Endothelial cell of umbilical vein (primary cell): ENCODE measurements at regions not wholly inside any gene's neighbourhood (a gene's known extent, or its start where the extent isn't known, plus 50 kb on each side); places are given as distances from the start of the nearest gene placed in this dataset.

Source experiments
- BruUV-seq: library from RNA; stranded (reverse); fragments of 400-500 nt; replicated peaks from 2 replicates; lab custom pipeline; 2021; lab: Mats Ljungman, UMichigan
- CTCF ChIA-PET: fragments of 300-600, 350-600 bp; sonication (Branson Sonifier 250); formaldehyde crosslinking; loops from one replicate; lab custom pipeline; 2021; ENCODE audit warnings: antibody characterized with exemption, inconsistent platforms; lab: Charles Lee
- POLR2A ChIA-PET: fragments of 300-600, 350-600 bp; sonication (Branson Sonifier 250); formaldehyde crosslinking; loops from one replicate; lab custom pipeline; 2021; ENCODE audit warnings: antibody characterized with exemption, inconsistent platforms; lab: Charles Lee
- DNase-seq: peaks from one replicate; pipeline ENCODE4 v3.0.0-alpha.2; 2011; ENCODE audit warnings: low read depth, low spot score
- FAIRE-seq: peaks from 2 replicates; lab custom pipeline; 2011; peaks lifted over from hg19 to GRCh38; lab: Jason Lieb, UNC
- H2AFZ ChIP-seq: 2 replicates; pipeline ENCODE4 v1.6.0; 2012; ENCODE audit warnings: low read depth, low read length, control low read depth, inconsistent platforms
- H3K27ac ChIP-seq: 2 replicates; pipeline ENCODE4 v1.5.1; 2011; ENCODE audit warnings: low read depth, mild to moderate bottlenecking, control low read depth, low read length, moderate library complexity; ENCODE audit not compliant: insufficient read depth
- H3K27me3 ChIP-seq, 2 experiments: 2 replicates each; pipeline versions ENCODE4 v1.6.0 to v1.6.1; 2011; ENCODE audit warnings: low read length in 2 of 2, mixed read lengths in 1 of 2; ENCODE audit not compliant: control insufficient read depth in 2 of 2, insufficient read depth in 2 of 2
- H3K36me3 ChIP-seq, 2 experiments: 2 replicates in 1 of 2; 3 replicates in 1 of 2; pipeline ENCODE4 v1.5.1; 2011; ENCODE audit warnings: low read length in 2 of 2, mild to moderate bottlenecking in 1 of 2, moderate library complexity in 1 of 2; ENCODE audit not compliant: control insufficient read depth in 2 of 2, insufficient read depth in 2 of 2; ENCODE audit errors: extremely low read depth in 1 of 2
- H3K4me1 ChIP-seq: 3 replicates; pipeline ENCODE4 v1.5.1; 2011; ENCODE audit warnings: mild to moderate bottlenecking, low read length; ENCODE audit not compliant: control insufficient read depth, insufficient read depth; ENCODE audit errors: extremely low read depth
- H3K4me2 ChIP-seq: 2 replicates; pipeline ENCODE4 v1.6.1; 2011; ENCODE audit warnings: low read length, control low read depth, mixed read lengths; ENCODE audit not compliant: insufficient read depth
- H3K4me3 ChIP-seq, 3 experiments: fragments of 200-600 bp in 1 of 3; sonication (generic), shearing (Covaris generic) in 1 of 3; replicated peaks in 1 of 3; 2 replicates each; pipeline ENCODE4 v1.5.1; 2011 to 2016; ENCODE audit warnings: control low read depth in 3 of 3, low read length in 3 of 3, mild to moderate bottlenecking in 2 of 3, inconsistent platforms in 1 of 3, low read depth in 1 of 3, moderate library complexity in 1 of 3; ENCODE audit not compliant: insufficient read depth in 1 of 3
- H3K79me2 ChIP-seq: 2 replicates; pipeline ENCODE4 v1.6.0; 2012; ENCODE audit warnings: low read length, inconsistent platforms; ENCODE audit not compliant: control insufficient read depth, insufficient read depth
- H3K9ac ChIP-seq: replicated peaks from 2 replicates; pipeline ENCODE3; 2011; ENCODE audit warnings: low read length, control low read depth; ENCODE audit not compliant: insufficient read depth; ENCODE audit errors: extremely low read depth
- H3K9me1 ChIP-seq: replicated peaks from 3 replicates; pipeline ENCODE4 v1.6.0; 2011; ENCODE audit warnings: mild to moderate bottlenecking, low read length; ENCODE audit not compliant: control insufficient read depth, insufficient read depth; ENCODE audit errors: extremely low read depth
- H3K9me3 ChIP-seq: replicated peaks from 2 replicates; pipeline ENCODE4 v1.5.1; 2012; ENCODE audit warnings: low read length, inconsistent platforms; ENCODE audit not compliant: control insufficient read depth, insufficient read depth
- H4K20me1 ChIP-seq: replicated peaks from 2 replicates; pipeline ENCODE3; 2011; ENCODE audit warnings: mild to moderate bottlenecking, low read length; ENCODE audit not compliant: control insufficient read depth, insufficient read depth; ENCODE audit errors: extremely low read depth
- CTCF ChIP-seq, 2 donors: IDR thresholded peaks; 1 replicate in 1 of 2; 2 replicates in 1 of 2; pipeline ENCODE4 v1.5.1; 2011; ENCODE audit warnings: low read length in 2 of 2, mild to moderate bottlenecking in 2 of 2, moderate library complexity in 2 of 2, control low read depth in 1 of 2, inconsistent platforms in 1 of 2, low read depth in 1 of 2; ENCODE audit not compliant: insufficient read depth in 1 of 2; ENCODE audit errors: extremely low read depth in 1 of 2
- EZH2 ChIP-seq: IDR thresholded peaks from 2 replicates; pipeline ENCODE4 v1.6.1; 2012; ENCODE audit warnings: borderline replicate concordance, low read depth, mild to moderate bottlenecking, moderate library complexity, low read length, inconsistent platforms; ENCODE audit not compliant: severe bottlenecking
- FOS ChIP-seq: IDR thresholded peaks from 2 replicates; pipeline ENCODE4 v1.6.1; 2011; ENCODE audit warnings: mild to moderate bottlenecking, low read length, moderate library complexity, borderline replicate concordance; ENCODE audit not compliant: insufficient read depth
- GATA2 ChIP-seq: IDR thresholded peaks from 2 replicates; pipeline ENCODE4 v1.7.0; 2011; ENCODE audit warnings: low read depth, mild to moderate bottlenecking, moderate library complexity, mixed read lengths, low read length; ENCODE audit not compliant: insufficient read length, insufficient read depth
- JUN ChIP-seq: IDR thresholded peaks from 2 replicates; pipeline ENCODE4 v1.6.1; 2011; ENCODE audit warnings: borderline replicate concordance, low read depth; ENCODE audit not compliant: insufficient read length, insufficient read depth
- MAX ChIP-seq: IDR thresholded peaks from 2 replicates; pipeline ENCODE4 v1.6.1; 2011; ENCODE audit not compliant: insufficient read depth, insufficient read length
- MYC ChIP-seq: IDR thresholded peaks from one replicate; pipeline ENCODE4 v1.6.1; 2011; ENCODE audit warnings: mild to moderate bottlenecking, low read depth, low read length
- POLR2A ChIP-seq: IDR thresholded peaks from 2 replicates; pipeline ENCODE4 v1.6.1; 2012; ENCODE audit warnings: low read depth, mild to moderate bottlenecking, control low read depth, low read length
- POLR2AphosphoS5 ChIP-seq: IDR thresholded peaks from 2 replicates; pipeline ENCODE4 v1.6.1; 2012; ENCODE audit warnings: low read depth, mild to moderate bottlenecking, control low read depth, low read length, moderate library complexity; ENCODE audit not compliant: insufficient read depth
- dilution Hi-C: fragments of 300-500 bp; cut with MboI; formaldehyde crosslinking; loops from one replicate; pipeline ENCODE4 v1.15.0; 2019; ENCODE audit warnings: low sequenced_read_pairs; ENCODE audit not compliant: extremely low pct_ligation_motif_present
- intact Hi-C: fragments of 100-400 bp; cut with micrococcal nuclease; formaldehyde crosslinking; loops from one replicate; pipeline ENCODE4 v1.10.0; 2022

- no TSS peak for BruUV-seq
Observed at GRCh38 chr2:887639-888038, 63.0 kb upstream of the SNTG2 start.

More at GRCh38 chr2:887639-888038, 63.0 kb upstream of the SNTG2 start:
- no peak overlapping the region for H3K4me3 ChIP-seq
- ChIA-PET POLR2A (no interaction called here), CTCF (no interaction called here)
- H3K9me3 ChIP-seq, result peaks cover 5% of the 10 kb centered on the region
- H3K4me2 ChIP-seq, result no peak overlapping the region
- intact Hi-C loops, result no loop called here
- H4K20me1 ChIP-seq, result no peaks in the 10 kb centered on the region
- no peak for DNase-seq
- dilution Hi-C loops, result no loop called here
- no peak for TF ChIP-seq JUN
- no peak for TF ChIP-seq FOS
- TF ChIP-seq POLR2A, result no peak
- TF ChIP-seq GATA2, result no peak
- TF ChIP-seq CTCF (IDR thresholded peaks at IDR 0.05; ENCODE audit: extremely low read depth in 1 of 2, insufficient read depth in 1 of 2, low read depth in 1 of 2, low read length in 2 of 2), result no peak
- TF ChIP-seq POLR2AphosphoS5, result no peak
- TF ChIP-seq EZH2, result no peak
- TF ChIP-seq MAX, result no peak
- TF ChIP-seq MYC, result no peak
- H3K36me3 ChIP-seq, result no peaks in the 10 kb centered on the region
- H3K79me2 ChIP-seq, result no peaks in the 10 kb centered on the region
- no peaks in the 10 kb centered on the region for H3K9me1 ChIP-seq
- H2AFZ ChIP-seq, result no peak overlapping the region
- H3K27me3 ChIP-seq, result no peaks in the 10 kb centered on the region
- H3K27ac ChIP-seq, result no peak overlapping the region
- H3K4me1 ChIP-seq, result no peaks in the 10 kb centered on the region
- no peak overlapping the region for H3K9ac ChIP-seq
- no peak for FAIRE-seq
